ENCODE measurements at regions not wholly inside any gene's neighbourhood (a gene's known extent, or its start where the extent isn't known, plus 50 kb on each side); places are given as distances from the start of the nearest gene placed in this dataset.
"Not testable (repeated sequence)": the region's sequence is repeated elsewhere in the genome, so short reads cannot be mapped to it uniquely, and the experiment has no call there.

- no peak for FAIRE-seq
These were observed 425.5 kb downstream of the TENT5A start for GRCh38 chr6:81326881-81327561.

GRCh38 chr6:81309811-81310210 lies 442.7 kb downstream of the TENT5A start:
- no peak for FAIRE-seq

GRCh38 chr6:81308577-81309279 lies 443.8 kb downstream of the TENT5A start:
- no peak for FAIRE-seq

GRCh38 chr6:81307651-81308214 lies 444.7 kb downstream of the TENT5A start:
- FAIRE-seq, result no peak

GRCh38 chr6:81304466-81304865 lies 448.0 kb downstream of the TENT5A start:
- no peak for FAIRE-seq

- no peak for FAIRE-seq
These were observed 451.5 kb downstream of the TENT5A start for GRCh38 chr6:81300961-81301360.

- no peak for FAIRE-seq
These were observed 453.7 kb downstream of the TENT5A start for GRCh38 chr6:81298751-81299150.

- FAIRE-seq, result no peak
These were observed 457.2 kb downstream of the TENT5A start for GRCh38 chr6:81295310-81295709.

GRCh38 chr6:81293896-81294295 lies 458.6 kb downstream of the TENT5A start:
- no peak for FAIRE-seq

- FAIRE-seq, result no peak
These were observed 463.3 kb downstream of the TENT5A start for GRCh38 chr6:81289229-81289628.

- FAIRE-seq, result no peak
These were observed 487.4 kb downstream of the TENT5A start for GRCh38 chr6:81265106-81265505.

GRCh38 chr6:81263531-81264168 lies 488.8 kb downstream of the TENT5A start:
- no peak for FAIRE-seq

GRCh38 chr6:81262656-81263055 lies 489.8 kb downstream of the TENT5A start:
- FAIRE-seq, result no peak

- FAIRE-seq, result not testable (repeated sequence)
These were observed 496.3 kb downstream of the TENT5A start for GRCh38 chr6:81256223-81256622.

GRCh38 chr6:81253821-81254220 lies 498.7 kb downstream of the TENT5A start:
- no peak for FAIRE-seq

GRCh38 chr6:81252231-81252630 lies 500.2 kb downstream of the TENT5A start:
- no peak for FAIRE-seq

GRCh38 chr6:81246200-81246599 lies 506.3 kb downstream of the TENT5A start:
- no peak for FAIRE-seq

GRCh38 chr6:81242624-81243023 lies 509.9 kb downstream of the TENT5A start:
- FAIRE-seq, result no peak

GRCh38 chr6:81241126-81242041 lies 511.1 kb downstream of the TENT5A start:
- FAIRE-seq, result peak; percentile 5

GRCh38 chr6:81238390-81238789 lies 514.1 kb downstream of the TENT5A start:
- no peak for FAIRE-seq

- no peak for FAIRE-seq
These were observed 515.3 kb downstream of the TENT5A start for GRCh38 chr6:81237226-81237625.

- no peak for FAIRE-seq
These were observed 517.0 kb downstream of the TENT5A start for GRCh38 chr6:81235512-81235911.

- no peak for FAIRE-seq
These were observed 518.5 kb downstream of the TENT5A start for GRCh38 chr6:81233990-81234389.
